Lower leg skin (tissue), 4 donors: ENCODE measurements at regions not wholly inside any gene's neighbourhood (a gene's known extent, or its start where the extent isn't known, plus 50 kb on each side); places are given as distances from the start of the nearest gene placed in this dataset.
"Not testable (repeated sequence)": the region's sequence is repeated elsewhere in the genome, so short reads cannot be mapped to it uniquely, and the experiment has no call there.

ENCODE experiments used
- DNase-seq, 2 donors: peaks; one replicate each; pipeline ENCODE4 v3.0.0-alpha.2; 2019; ENCODE audit warnings: low spot score in 2 of 2
- H3K4me3 ChIP-seq: fragments of 200-600 bp; sonication (generic); 2 replicates; pipeline ENCODE4 v1.5.1; 2017; ENCODE audit warnings: mild to moderate bottlenecking, low read depth; ENCODE audit not compliant: poor library complexity, severe bottlenecking
- POLR2A ChIP-seq, 2 donors: fragments of 450-650 bp; IDR thresholded peaks; one replicate each; pipeline ENCODE4 v1.6.1; 2016 to 2017; ENCODE audit warnings: antibody characterized with exemption in 2 of 2, mild to moderate bottlenecking in 1 of 2, moderate library complexity in 1 of 2
- WGBS, 2 donors: methylation state at CpG; one replicate each; pipeline ENCODE4 v1.1.5; 2018; 5-methylcytosine and 5-hydroxymethylcytosine counted together
- intact Hi-C: fragments of 100-400 bp; cut with DNase I; formaldehyde crosslinking; loops from one replicate; pipeline ENCODE4 v1.15.0; 2023; ENCODE audit warnings: low total_unique reads
- TF ChIP-seq, protein P1 (sequence below), 3 donors: fragments of 450-650 bp; IDR thresholded peaks; one replicate each; pipeline ENCODE4 v1.5.1; 2016; ENCODE audit warnings: antibody characterized with exemption in 3 of 3, mild to moderate bottlenecking in 3 of 3, moderate library complexity in 2 of 3

DNA sequence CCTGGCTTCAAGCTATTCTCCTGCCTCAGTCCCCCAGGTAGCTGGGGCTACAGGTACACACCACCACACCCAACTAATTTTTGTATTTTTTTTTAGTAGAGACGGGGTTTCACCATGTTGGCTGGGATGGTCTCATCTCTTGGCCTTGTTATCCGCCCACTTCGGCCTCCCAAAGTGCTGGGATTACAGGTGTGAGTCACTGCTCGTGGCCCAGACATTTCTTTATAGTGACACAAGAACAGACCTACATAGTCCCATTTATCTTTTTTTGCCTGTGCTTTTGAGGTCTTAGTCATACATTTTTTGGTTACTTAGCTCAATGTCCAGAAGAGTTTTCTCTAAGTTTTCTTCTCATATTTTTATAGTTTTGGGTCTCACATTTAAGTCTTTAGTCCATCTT, 247.4 kb downstream of the SYT10 start:
- H3K4me3 ChIP-seq = no peak overlapping the region
- intact Hi-C loops = no loop called here
- 77 to 78% methylated on average over 4 of the region's 4 CpGs for WGBS, 2 donors
- TF ChIP-seq, protein P1, sequence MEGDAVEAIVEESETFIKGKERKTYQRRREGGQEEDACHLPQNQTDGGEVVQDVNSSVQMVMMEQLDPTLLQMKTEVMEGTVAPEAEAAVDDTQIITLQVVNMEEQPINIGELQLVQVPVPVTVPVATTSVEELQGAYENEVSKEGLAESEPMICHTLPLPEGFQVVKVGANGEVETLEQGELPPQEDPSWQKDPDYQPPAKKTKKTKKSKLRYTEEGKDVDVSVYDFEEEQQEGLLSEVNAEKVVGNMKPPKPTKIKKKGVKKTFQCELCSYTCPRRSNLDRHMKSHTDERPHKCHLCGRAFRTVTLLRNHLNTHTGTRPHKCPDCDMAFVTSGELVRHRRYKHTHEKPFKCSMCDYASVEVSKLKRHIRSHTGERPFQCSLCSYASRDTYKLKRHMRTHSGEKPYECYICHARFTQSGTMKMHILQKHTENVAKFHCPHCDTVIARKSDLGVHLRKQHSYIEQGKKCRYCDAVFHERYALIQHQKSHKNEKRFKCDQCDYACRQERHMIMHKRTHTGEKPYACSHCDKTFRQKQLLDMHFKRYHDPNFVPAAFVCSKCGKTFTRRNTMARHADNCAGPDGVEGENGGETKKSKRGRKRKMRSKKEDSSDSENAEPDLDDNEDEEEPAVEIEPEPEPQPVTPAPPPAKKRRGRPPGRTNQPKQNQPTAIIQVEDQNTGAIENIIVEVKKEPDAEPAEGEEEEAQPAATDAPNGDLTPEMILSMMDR (IDR thresholded peaks at IDR 0.05) = no peak
- no peak for TF ChIP-seq POLR2A (IDR thresholded peaks at IDR 0.05)
- DNase-seq = no peak

- no peak for DNase-seq
- intact Hi-C loops = no loop called here
- no peak for TF ChIP-seq POLR2A (IDR thresholded peaks at IDR 0.05)
- TF ChIP-seq, protein P1 (IDR thresholded peaks at IDR 0.05) = no peak
- no peak overlapping the region for H3K4me3 ChIP-seq
Observed at GRCh38 chr12:33187409-33187808, 252.2 kb downstream of the SYT10 start.

- WGBS, 2 donors = 56 to 65% methylated on average over 3 of the region's 3 CpGs
- TF ChIP-seq, protein P1 (IDR thresholded peaks at IDR 0.05) = no peak
- TF ChIP-seq POLR2A (IDR thresholded peaks at IDR 0.05) = no peak
- intact Hi-C loops = no loop called here
Observed at GRCh38 chr12:33184161-33184560, 255.5 kb downstream of the SYT10 start.

DNA sequence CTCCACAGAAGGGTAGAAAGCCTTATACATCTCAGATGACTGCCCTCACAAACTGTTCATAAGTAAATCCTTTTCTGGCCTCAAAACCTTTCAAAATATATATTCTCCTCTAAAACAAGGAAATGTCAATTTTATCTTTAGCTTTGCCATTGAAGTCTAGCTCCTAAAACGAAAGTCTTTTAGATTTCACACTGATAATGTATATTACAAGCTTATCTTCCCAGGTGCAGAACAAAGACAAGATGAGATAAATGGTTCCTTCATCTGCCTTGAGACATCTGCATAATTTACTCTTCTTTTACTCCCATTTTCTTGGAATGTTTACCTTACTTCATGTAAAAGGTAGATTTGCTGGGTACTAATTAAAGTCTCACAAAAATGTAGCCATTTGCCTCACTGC, 257.1 kb downstream of the SYT10 start:
- intact Hi-C loops = no loop called here
- no peak for DNase-seq
- TF ChIP-seq POLR2A (IDR thresholded peaks at IDR 0.05) = no peak
- TF ChIP-seq, protein P1 (IDR thresholded peaks at IDR 0.05) = no peak
- WGBS, 2 donors = 7 to 16% methylated on average over 1 of the region's 1 CpG
- no peak overlapping the region for H3K4me3 ChIP-seq

More at GRCh38 chr12:33184161-33184560, 255.5 kb downstream of the SYT10 start:
- H3K4me3 ChIP-seq = no peak overlapping the region
- no peak for DNase-seq

- TF ChIP-seq POLR2A (IDR thresholded peaks at IDR 0.05) = no peak
- TF ChIP-seq, protein P1 (IDR thresholded peaks at IDR 0.05) = no peak
- intact Hi-C loops = no loop called here
- no peak overlapping the region for H3K4me3 ChIP-seq
- DNase-seq = no peak
- WGBS, 2 donors = 86 to 92% methylated on average over 1 of the region's 1 CpG
Observed at GRCh38 chr12:33180918-33181317, 258.7 kb downstream of the SYT10 start.

DNA sequence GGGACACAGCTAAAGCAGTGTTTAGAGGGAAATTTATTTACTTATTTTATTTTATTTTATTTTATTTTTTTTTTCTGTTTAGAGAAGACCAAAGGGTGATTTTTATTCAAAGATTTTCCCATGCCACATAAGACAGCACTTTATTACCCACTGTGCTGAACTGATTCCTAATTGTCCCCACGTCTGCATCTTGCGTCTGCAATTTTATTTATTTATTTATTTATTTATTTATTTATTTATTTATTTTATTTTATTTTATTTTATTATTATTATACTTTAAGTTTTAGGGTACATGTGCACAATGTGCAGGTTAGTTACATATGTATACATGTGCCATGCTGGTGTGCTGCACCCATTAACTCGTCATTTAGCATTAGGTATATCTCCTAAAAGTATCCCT, 269.7 kb upstream of the PKP2 start:
- 77 to 86% methylated on average over 3 of the region's 3 CpGs for WGBS, 2 donors

More for the DNA sequence above, 269.7 kb upstream of the PKP2 start:
- DNase-seq, H3K4me3 ChIP-seq, intact Hi-C loops: not testable (repeated sequence)
